ENCODE measurements at regions not wholly inside any gene's neighbourhood (a gene's known extent, or its start where the extent isn't known, plus 50 kb on each side); places are given as distances from the start of the nearest gene placed in this dataset.
"Not testable (repeated sequence)": the region's sequence is repeated elsewhere in the genome, so short reads cannot be mapped to it uniquely, and the experiment has no call there.

DNA sequence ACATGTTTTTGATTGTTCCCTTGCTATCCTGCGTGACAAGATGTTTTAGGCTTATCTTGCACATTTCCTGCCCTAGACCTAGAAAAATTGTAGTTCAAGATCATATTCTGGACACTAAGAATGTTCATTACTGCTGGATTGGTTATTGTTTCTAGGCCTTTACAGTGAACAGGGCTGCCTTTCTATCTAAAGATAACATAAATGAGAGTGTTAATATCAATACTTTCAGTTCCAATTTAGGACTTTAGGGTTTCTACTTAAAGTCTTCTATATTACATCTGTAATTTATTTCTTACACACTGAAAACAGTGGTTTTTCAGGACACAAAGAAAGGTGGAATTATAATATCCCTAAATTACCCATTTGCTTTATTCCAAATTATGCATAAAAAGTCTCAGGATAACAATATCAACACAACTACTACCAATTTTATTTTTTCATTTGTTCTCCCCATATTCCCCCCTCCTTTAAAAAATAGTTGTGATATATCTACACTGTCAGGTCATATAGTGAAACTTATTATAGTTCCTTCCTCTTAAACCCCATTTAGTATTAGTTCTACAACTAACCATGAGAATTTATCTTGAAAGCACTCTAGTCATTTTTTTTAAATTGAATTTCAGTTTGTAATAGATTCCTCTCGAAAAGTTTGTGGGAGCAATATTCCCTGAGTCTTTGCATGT is 293.9 kb upstream of the RIOK2 start:
- no peak for DNase-seq (ENCODE audit: low read depth in 4 of 4, low spot score in 3 of 4)

DNA sequence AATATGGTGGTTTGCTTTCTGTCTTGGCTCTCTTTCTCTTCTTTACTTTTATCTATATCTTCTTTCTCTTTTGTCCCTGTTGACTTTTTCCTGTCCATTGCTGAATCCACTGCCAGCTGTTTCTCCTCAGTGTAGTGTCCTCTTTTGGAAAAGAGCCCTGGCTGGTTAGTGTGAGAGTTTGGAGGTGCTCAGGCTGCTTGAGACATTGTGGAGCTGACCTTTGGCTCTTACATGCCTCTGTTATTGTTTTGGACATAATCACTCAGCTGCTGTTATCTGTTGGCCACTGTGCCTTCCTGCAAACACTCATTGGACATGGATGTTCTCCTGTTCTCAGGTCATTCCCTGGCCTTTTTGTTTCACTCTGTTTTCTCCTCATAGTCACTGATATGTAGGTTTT is 295.4 kb upstream of the RIOK2 start:
- DNase-seq (ENCODE audit: low read depth in 4 of 4, low spot score in 3 of 4) = no peak

DNA sequence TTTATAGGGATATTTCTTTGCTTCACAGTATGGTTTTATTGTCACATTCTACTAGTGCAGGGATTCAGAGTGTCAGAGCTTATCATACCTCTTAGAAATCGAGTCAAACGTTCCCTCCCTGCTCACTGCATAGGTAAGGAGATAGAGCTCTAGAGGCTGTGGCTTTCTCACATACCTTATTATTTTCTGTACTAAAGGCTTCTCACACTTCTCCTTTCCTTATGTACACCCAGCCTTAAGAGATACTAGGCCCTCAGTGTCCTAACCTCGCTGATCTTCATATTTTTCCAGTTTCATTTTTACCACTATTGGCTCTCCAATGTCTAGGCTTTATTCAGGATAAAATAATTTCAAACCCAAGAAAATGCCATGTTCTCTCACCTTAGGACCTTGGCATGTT is 297.3 kb upstream of the RIOK2 start:
- DNase-seq (ENCODE audit: low read depth in 4 of 4, low spot score in 3 of 4) = no peak

DNA sequence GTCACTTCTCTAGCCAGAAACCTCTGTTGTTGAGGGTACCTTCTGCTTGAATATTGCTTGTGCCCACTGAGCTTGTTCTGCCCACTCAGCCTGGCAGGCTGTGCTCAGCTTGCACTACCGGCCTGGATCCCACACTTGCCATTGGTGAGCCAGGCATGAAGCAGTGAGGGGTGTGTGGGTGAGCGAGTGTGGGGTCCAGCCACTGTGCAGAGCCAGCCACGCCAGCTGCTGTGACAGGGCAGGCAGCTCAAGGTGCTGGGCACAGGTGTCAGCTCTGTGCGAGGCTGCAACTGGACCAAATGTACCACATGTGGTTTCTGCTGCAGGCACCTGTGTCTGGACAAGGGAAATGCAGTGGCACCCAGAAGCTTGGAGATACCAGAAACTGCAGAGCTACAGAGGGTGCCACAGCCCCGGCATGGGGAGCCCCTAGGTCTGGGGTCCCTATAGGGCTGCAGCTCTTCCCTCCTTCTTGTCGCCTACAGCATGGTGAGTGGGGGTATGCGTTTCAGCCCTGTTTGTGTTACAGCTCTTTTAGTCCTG is 305.1 kb upstream of the RIOK2 start:
- no peak for DNase-seq (ENCODE audit: low read depth in 4 of 4, low spot score in 3 of 4)

DNA sequence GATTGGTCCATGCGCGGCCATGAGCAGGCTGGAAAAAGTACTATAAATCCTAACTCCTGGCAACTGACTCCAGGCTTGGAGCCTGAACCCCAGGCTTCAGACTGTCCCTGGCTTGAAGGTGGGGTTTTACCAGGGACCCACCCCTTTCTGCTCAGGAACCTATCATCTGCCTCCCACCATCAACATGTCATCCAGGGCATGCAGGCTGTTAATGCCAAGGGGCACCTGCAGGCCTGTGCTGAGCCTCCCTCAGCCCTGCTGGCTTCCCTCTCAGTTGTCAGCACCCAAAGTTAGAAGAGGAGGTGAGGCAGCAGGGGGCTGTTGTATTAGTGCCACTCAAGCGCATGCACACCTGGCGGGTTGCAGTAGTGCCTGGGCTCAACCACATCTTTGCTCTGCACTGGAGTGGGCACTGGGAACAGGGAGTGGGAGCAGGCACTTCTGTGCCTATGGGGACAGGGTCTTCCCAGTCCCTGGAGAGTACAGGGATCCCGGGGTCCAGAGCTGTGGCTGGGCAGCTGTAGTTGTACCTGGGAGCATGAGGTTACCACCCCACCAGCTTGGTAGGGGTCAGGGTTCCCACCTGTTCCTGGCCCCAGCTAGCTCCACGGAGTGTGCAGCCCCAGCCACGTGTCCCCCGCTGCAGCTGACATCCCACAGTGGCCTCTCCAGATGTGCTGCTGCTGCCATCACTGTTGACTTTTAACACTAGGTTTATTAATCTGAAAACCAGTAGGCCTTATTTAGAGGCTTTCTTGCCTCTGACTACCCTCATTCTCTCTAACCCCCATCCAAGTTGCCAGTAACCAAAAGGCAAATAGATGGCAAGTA is 306.2 kb upstream of the RIOK2 start:
- DNase-seq (ENCODE audit: low read depth in 4 of 4, low spot score in 3 of 4) = no peak

DNA sequence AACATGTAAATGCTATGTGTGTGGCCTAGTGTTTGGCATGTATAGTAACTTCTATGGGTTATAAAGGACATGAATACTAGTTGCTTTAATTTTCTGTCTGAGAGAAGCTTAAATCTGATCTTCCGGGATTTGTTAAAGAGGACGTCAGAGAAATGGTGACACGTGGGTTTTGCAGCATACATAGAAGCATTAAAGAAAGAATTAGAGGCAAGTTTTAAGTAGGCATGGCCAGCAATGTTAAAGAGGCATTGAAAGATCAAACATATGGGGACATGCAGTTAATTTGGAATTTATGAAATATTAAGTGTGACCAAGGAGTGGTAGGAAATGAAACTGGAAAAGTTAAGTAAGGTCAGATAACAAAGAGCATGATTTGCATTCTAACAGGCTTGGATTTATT is 311.4 kb upstream of the RIOK2 start:
- DNase-seq (ENCODE audit: low read depth in 4 of 4, low spot score in 3 of 4) = no peak

DNA sequence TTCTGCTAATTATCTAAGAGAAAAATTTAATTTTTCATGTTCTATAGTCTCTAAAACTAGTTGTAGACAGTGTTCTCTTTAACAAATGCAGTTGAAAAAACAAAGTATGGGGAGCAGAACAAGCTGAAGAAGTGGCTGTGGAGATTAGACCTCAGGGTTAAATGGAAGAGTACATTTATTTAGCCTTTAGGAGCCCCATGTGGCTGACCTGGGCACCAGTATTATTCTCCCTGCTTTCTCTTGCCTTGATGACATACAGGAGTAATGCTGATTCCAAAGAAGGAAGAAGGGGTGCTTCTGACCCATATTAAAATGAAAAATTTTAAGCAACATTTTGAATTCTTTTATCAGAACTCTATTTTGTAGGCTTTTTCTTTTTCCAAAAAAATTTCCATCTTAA is 312.3 kb upstream of the RIOK2 start:
- no peak for DNase-seq (ENCODE audit: low read depth in 4 of 4, low spot score in 3 of 4)

DNA sequence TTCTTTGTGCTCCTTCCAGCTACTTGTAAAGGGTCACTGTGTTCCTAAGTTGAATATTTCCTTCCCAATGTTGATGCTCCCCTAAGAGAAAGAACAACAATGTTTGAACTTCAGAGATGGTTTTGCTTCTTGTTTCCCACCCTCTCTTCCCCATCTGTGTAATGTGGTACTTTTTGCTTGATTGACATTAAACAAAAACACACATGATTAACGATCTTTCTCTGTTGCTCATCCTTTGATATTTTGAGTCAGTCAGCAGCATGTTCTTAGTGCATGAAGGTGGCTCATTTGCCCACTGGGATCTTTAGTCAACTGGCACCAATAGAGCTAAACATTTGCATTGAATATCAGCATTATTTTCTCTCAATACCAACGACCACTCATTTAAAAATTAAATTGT is 313.0 kb upstream of the RIOK2 start:
- DNase-seq (ENCODE audit: low read depth in 4 of 4, low spot score in 3 of 4) = no peak

DNA sequence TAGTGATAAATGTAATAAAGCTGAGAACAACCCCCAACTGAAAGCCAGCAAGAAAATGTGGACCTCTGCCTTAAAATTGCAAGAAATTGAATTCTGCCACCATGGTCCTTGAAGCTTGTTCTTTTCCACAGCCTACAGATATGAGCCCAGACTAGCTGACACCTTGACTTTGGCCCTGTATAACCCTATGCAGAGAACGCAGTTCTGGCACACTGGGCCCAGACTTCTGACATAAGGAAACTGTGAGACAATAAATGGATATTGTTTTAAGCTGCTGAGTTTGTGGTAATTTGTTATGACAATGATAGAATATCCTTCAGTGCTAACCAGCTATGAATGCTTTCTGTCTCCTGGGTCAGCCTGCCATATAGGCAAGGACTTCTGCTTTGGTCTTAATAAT is 315.6 kb upstream of the RIOK2 start:
- no peak for DNase-seq (ENCODE audit: low read depth in 4 of 4, low spot score in 3 of 4)

DNA sequence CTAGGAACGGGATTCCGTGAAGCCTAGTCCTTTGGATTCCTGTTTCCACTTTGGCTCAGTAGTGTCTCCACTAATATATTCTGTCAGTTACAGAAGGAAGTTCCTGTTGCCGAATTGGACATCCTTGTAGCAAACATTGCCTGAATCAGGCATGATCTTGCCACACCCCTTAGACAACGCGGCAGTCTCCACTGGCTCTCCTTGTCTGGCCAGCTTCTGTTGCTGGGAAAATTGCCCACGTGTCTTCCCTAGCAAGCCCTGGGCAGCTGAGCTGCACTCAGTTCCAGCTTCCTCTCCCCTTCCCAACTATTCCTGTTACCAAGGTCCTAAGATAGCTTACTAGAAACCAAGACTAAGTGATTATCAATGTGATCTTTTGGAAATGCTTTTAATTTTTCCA is 316.6 kb upstream of the RIOK2 start:
- no peak for DNase-seq (ENCODE audit: low read depth in 4 of 4, low spot score in 3 of 4)

DNA sequence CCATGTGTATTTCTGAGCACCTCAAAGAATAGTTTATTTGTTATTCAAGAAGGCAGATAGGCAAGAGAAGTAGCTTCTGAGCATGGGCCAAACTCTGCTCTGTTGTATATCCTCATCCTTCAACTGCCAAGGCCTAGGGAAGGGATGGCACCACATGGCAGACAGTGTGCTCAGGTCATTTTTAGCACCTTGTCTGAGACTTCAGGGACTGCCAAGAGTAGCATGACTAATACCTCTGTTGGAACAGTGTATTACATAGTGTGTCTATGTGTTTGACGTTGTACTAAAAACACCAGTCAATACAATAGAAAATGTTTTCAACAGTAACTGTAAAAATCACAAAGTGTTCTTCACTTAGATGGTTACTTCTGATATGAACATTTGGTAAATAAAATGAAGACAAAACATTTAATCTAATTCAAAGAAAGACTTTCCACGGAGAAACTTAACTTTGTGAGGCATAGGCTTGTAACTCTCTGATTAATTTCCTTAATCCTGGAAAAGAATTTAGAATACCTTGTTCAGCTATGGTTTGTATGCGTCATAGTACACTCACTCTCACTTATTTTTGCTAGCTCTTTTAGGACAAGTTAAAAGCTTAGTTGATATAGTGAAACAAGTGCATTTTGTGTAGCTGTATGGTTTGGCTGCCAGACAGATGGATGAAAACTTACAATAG is 318.4 kb upstream of the RIOK2 start:
- no peak for DNase-seq (ENCODE audit: low read depth in 4 of 4, low spot score in 3 of 4)

DNA sequence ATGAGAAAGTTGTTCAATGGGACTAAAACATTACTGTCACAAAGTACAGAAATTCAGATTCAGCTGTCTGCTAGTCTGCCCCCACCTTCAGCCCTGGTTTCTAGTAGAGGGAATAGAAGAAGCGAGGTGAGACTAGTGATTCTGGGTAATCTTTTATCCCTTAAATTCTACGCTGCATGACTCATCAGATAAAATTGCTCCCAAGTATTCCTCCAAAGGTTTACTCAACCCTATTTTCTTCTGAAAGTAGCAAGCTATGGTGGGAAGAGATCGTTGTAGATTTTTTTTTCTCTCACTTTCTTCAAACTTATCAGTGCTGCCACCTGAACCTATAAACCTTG is 318.9 kb upstream of the RIOK2 start:
- no peak for DNase-seq (ENCODE audit: low read depth in 4 of 4, low spot score in 3 of 4)

DNA sequence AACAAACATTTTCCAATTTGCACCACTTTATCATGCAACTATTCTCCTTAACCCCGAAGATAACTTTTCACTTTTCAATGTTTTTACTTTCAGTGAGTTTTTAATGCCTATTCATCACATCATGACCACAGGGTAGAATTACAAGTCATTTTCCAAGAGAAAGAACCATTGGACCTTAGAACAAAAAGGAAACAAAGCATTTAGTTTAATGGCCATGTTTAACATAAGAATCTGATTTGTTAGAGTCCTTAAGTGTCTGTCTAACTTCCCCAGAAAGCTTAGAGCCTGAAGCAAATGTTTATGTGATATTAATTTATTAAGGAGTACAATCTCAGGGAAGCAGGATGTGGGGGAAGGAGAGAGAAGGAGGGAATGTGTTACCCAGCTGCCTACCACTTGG is 325.8 kb upstream of the RIOK2 start:
- DNase-seq (ENCODE audit: low read depth in 4 of 4, low spot score in 3 of 4) = no peak

DNA sequence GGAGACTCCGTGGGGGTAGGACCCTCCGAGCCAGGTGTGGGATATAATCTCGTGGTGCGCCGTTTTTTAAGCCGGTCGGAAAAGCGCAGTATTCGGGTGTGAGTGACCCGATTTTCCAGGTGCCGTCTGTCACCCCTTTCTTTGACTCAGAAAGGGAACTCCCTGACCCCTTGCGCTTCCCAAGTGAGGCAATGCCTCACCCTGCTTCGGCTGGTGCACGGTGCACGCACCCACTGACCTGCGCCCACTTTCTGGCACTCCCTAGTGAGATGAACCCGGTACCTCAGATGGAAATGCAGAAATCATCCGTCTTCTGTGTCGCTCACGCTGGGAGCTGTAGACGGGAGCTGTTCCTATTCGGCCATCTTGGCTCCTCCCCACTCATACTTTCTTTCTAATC is 336.5 kb upstream of the RIOK2 start:
- not testable (repeated sequence) for DNase-seq (ENCODE audit: low read depth in 4 of 4, low spot score in 3 of 4)

DNA sequence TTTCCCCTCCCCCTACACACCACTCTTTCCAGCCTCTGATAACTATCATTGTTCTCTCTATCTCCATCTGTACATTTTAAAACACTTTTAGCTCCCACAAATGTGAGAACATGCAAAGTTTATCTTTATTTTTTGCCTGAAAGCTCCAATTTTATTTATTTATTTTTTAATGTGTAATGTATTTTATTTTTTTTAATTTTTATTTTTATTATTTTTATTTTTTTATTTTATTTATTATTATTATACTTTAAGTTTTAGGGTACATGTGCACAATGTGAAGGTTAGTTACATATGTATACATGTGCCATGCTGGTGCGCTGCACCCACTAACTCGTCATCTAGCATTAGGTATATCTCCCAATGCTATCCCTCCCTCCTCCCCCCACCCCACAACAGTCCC is 340.3 kb upstream of the RIOK2 start:
- not testable (repeated sequence) for DNase-seq (ENCODE audit: low read depth in 4 of 4, low spot score in 3 of 4)

DNA sequence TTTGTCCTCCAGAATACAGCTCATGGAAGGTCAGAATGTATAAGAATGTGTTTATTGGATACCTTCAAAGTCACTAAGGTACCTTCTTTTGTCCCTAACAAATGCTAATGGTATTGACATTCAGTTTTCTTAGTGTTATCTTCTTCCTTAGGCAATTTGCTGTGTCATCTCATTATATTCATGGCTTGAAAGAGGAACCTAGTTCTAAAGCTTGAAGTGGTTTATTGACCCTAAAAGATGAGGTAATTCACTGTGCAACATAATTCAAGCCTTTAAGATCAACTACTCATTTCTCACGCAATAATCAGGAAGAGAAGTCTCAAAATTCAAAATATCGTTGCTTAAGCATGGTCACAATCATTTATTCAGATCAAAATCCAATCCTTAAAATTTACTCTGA is 342.7 kb upstream of the RIOK2 start:
- no peak for DNase-seq (ENCODE audit: low read depth in 4 of 4, low spot score in 3 of 4)

DNA sequence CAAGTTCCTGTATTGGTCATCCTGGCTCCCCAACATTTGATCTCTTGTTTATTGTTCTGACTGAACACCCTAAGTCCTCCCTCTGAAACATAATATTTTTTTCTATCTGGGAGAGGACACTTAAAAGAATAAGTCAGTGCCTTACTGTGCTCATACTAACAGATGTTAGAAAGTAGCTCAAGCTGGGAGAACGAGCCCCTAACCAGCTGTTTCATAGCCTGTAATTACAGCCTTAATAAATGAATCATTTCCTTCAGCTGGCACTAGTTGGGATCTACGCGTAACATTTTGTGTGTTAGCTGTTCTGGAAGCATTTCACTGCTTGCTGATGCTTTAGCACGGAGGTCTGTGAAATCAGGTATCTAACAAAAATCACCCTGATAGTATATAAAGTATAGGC is 345.9 kb upstream of the RIOK2 start:
- DNase-seq (ENCODE audit: low read depth in 4 of 4, low spot score in 3 of 4) = no peak

DNA sequence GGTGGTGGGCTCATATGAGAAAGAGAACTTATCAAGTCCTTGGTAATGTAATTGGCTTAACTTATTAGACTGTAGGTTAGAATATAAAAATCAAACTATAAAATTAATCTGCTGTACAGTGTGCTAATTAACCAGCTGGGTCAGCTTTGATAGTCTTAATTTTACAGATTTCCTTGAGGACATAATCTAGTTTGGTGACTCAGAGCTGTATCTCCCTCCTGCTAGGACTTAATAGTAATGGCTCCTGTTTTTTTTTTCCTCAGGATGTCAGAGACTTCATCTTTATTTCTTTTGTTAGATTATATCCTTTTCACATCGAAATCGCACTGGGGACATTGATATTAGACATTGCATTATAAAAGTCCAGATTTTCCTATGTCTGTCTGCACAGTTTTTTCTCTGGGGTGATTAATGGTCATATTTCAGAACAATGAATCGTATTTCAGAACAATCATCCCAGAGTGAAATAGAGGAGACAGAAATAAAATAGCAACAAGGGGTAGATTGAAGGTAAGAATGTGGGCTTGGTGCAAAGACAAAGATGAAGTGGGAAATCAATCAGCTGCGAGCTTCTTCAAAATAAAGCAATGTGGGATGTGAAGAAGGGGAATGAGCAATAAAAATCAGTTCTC is 346.4 kb upstream of the RIOK2 start:
- no peak for DNase-seq (ENCODE audit: low read depth in 4 of 4, low spot score in 3 of 4)

DNA sequence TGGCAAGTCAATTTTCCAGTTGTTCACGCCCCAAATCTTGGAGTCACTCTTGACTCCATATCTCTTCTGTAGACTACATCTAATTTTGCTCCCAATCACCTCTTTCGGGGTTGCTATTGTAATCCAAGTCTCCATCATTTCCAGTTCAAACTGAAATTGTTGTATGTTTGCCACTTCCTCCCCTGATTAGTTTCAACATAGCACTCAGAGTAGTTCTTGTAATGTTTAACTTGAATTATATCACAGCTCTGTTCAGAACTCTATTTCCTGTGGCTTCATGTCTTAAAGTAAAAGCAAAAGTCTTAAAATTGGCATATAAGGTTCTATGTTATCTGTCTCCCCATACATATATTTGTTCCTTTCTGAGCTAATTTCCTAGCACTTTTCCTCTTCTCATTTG is 348.5 kb upstream of the RIOK2 start:
- DNase-seq (ENCODE audit: low read depth in 4 of 4, low spot score in 3 of 4) = no peak

DNA sequence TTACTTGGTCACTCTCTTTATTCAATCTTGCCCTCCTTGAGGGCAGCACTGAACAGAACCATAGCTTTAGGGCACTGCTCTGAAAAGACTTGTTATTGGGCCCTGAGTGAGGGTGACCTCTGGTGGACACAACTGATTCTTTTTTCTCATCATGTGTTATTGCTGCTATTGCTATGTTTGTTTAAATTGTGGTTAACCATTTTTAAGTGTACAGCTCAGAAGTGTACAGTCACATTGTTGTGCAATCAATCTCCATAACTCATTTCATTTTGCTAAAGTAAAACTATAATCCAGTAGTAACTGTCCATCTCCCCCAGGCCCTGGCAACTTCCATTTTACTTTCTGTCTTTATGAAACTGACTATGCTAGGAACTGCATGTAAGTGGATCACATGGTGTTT is 351.1 kb upstream of the RIOK2 start:
- DNase-seq (ENCODE audit: low read depth in 4 of 4, low spot score in 3 of 4) = peak; percentile 10 to 26 (median 15)

DNA sequence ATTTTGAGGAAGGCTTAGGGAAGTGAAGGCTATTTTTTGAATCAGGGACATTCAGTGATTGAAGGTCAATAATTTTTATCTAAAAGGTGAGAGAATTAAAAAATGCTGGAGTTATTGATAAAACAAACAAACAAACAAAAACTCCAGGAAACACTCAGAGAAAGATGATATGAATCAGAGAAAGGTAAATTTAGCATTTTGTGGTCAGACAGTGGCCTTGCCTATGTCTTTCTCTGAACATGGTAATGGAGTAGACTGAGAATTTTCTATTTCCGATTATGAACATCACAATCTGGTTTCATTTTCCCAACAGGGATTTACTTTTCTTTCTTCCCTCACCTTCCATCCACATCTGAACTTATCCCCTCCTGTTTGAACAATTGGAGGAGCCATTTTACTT is 353.6 kb upstream of the RIOK2 start:
- DNase-seq (ENCODE audit: low read depth in 4 of 4, low spot score in 3 of 4) = no peak

Measured in left renal pelvis (tissue), 4 donors.